Mesothelial cell of epicardium (in vitro differentiated cells): ENCODE measurements at regions not wholly inside any gene's neighbourhood (a gene's known extent, or its start where the extent isn't known, plus 50 kb on each side); places are given as distances from the start of the nearest gene placed in this dataset.

Source experiments
- DNase-seq, 2 experiments: peaks; one replicate each; pipeline ENCODE4 v3.0.0; 2021; ENCODE audit warnings: low spot score in 2 of 2; ENCODE audit not compliant: unreplicated experiment in 2 of 2
- H3K27ac Mint-ChIP-seq: 2 replicates; pipeline ENCODE4 v1.8.0; 2021; ENCODE audit warnings: mixed read lengths
- H3K27me3 Mint-ChIP-seq: 2 replicates; pipeline ENCODE4 v1.8.0; 2021; ENCODE audit warnings: low read depth, mixed read lengths
- H3K36me3 Mint-ChIP-seq: 2 replicates; pipeline ENCODE4 v1.8.0; 2021; ENCODE audit warnings: mixed read lengths
- H3K4me1 Mint-ChIP-seq: 2 replicates; pipeline ENCODE4 v1.8.0; 2021; ENCODE audit warnings: mixed read lengths
- H3K4me3 Mint-ChIP-seq: 2 replicates; pipeline ENCODE4 v1.8.0; 2021; ENCODE audit warnings: mild to moderate bottlenecking, moderate library complexity, mixed read lengths
- H3K9me3 Mint-ChIP-seq: 2 replicates; pipeline ENCODE4 v1.8.0; 2021; ENCODE audit warnings: mixed read lengths
- CTCF ChIP-seq: fragments of 200-600 bp; sonication (generic); IDR thresholded peaks from one replicate; pipeline ENCODE4 v1.5.0; 2021; ENCODE audit warnings: antibody characterized with exemption; ENCODE audit not compliant: unreplicated experiment

DNA sequence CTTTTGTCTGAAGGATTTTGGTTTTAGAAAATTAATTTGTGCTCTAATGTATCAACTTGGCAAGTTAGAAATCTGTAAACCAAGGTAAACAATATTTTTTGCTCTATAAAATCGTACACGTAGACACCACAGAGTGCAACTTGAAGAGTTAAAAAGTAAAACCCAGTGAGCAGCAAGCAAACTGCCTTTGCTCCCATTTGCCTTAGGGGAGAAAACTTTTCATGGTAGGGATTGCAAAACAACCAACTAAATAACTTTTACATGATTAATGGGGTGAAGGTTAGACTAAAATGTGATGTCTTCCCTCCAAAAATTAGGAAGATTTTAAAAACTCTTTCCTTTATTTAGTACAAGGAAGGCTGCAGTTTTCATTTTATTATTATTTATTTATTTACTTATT lies 224.2 kb upstream of the LYZL1 start:
- Mint-ChIP-seq H3K27me3 (no peaks in the 10 kb centered on the region), H3K4me3 (peak overlapping the region; percentile 39), H3K4me1 (peaks cover 53% of the 10 kb centered on the region), H3K9me3 (no peaks in the 10 kb centered on the region), H3K27ac (peak overlapping the region; percentile 91), H3K36me3 (no peaks in the 10 kb centered on the region)
- DNase-seq: no peak
- TF ChIP-seq CTCF: no peak

- no peak for DNase-seq
- no peaks in the 10 kb centered on the region for H3K27me3 Mint-ChIP-seq
- no peak for TF ChIP-seq CTCF
- no peak overlapping the region for H3K4me3 Mint-ChIP-seq
- peaks cover 51% of the 10 kb centered on the region for H3K4me1 Mint-ChIP-seq
- H3K27ac Mint-ChIP-seq: peak overlapping the region; percentile 70
- no peaks in the 10 kb centered on the region for H3K9me3 Mint-ChIP-seq
- H3K36me3 Mint-ChIP-seq: no peaks in the 10 kb centered on the region
These were observed 221.7 kb upstream of the LYZL1 start for GRCh38 chr10:29067161-29067560.

DNA sequence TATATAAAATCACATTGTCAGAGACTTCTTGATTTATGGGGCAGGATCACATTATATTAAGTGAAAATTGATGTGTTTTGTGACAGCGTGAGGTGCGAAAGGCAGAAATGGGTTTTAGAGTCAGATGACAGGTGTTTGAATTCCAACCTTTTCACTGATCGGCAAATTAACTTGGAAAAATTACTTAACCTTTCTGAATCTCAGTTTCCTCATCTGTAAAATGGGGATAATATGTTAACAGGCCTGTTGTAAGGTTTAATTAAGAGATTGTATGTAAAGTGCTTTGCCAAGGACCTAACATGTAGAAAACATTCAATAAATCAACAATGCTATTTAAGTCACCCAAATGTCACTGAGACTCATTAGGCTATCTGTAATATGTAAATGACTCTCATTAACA lies 221.2 kb upstream of the LYZL1 start:
- DNase-seq: no peak
- no peaks in the 10 kb centered on the region for H3K27me3 Mint-ChIP-seq
- no peak overlapping the region for H3K27ac Mint-ChIP-seq
- no peak for TF ChIP-seq CTCF
- H3K36me3 Mint-ChIP-seq: no peaks in the 10 kb centered on the region
- no peak overlapping the region for H3K4me3 Mint-ChIP-seq
- peaks cover 51% of the 10 kb centered on the region for H3K4me1 Mint-ChIP-seq
- no peaks in the 10 kb centered on the region for H3K9me3 Mint-ChIP-seq

DNA sequence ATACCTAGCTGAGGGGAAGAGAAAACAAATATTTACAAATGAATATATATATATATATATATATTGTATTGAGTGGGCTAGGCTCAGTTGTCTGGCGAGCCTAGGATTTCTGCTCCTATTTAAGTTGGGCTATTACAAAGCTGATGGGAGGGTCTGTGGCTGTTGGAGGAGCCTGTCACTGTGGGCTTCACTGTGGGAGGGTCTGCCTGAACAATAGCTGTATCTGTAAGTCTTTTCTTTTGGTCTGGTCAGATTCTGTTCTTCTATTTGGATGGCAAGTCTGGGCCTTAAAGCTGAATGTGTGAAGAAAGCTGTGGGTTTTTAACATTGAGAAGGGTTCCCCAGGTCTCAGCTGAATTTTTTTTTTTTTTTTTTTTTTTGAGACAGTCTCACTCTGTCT lies 220.6 kb upstream of the LYZL1 start:
- Mint-ChIP-seq H3K9me3 (peaks cover 4% of the 10 kb centered on the region), H3K4me3 (no peak overlapping the region), H3K36me3 (no peaks in the 10 kb centered on the region), H3K27me3 (no peaks in the 10 kb centered on the region), H3K27ac (peak overlapping the region; percentile 35), H3K4me1 (peaks cover 51% of the 10 kb centered on the region)
- no peak for DNase-seq
- no peak for TF ChIP-seq CTCF

GRCh38 chr10:29068966-29069365 lies 219.9 kb upstream of the LYZL1 start:
- no peaks in the 10 kb centered on the region for H3K36me3 Mint-ChIP-seq
- no peak for DNase-seq
- peaks cover 6% of the 10 kb centered on the region for H3K9me3 Mint-ChIP-seq
- peaks cover 53% of the 10 kb centered on the region for H3K4me1 Mint-ChIP-seq
- no peaks in the 10 kb centered on the region for H3K27me3 Mint-ChIP-seq
- TF ChIP-seq CTCF: no peak
- H3K27ac Mint-ChIP-seq: peak overlapping the region; percentile 76
- H3K4me3 Mint-ChIP-seq: no peak overlapping the region

GRCh38 chr10:29069941-29070340 lies 218.9 kb upstream of the LYZL1 start:
- no peaks in the 10 kb centered on the region for H3K27me3 Mint-ChIP-seq
- no peak for DNase-seq
- no peaks in the 10 kb centered on the region for H3K36me3 Mint-ChIP-seq
- no peak for TF ChIP-seq CTCF
- H3K27ac Mint-ChIP-seq: peak overlapping the region; percentile 76
- H3K4me1 Mint-ChIP-seq: peaks cover 47% of the 10 kb centered on the region
- peaks cover 6% of the 10 kb centered on the region for H3K9me3 Mint-ChIP-seq
- H3K4me3 Mint-ChIP-seq: no peak overlapping the region
